Progenitor cell of endocrine pancreas (in vitro differentiated cells): ENCODE measurements at regions not wholly inside any gene's neighbourhood (a gene's known extent, or its start where the extent isn't known, plus 50 kb on each side); places are given as distances from the start of the nearest gene placed in this dataset.

Experiments used
- DNase-seq: peaks from one replicate; pipeline ENCODE4 v3.0.0; 2021; ENCODE audit warnings: low spot score; ENCODE audit not compliant: unreplicated experiment
- H3K27ac Mint-ChIP-seq: 2 replicates; pipeline ENCODE4 v1.8.0; 2021; ENCODE audit warnings: mild to moderate bottlenecking, moderate library complexity, mixed read lengths
- H3K27me3 Mint-ChIP-seq: 2 replicates; pipeline ENCODE4 v1.8.0; 2021; ENCODE audit warnings: mixed read lengths
- H3K36me3 Mint-ChIP-seq: 2 replicates; pipeline ENCODE4 v1.8.0; 2022; ENCODE audit warnings: mixed read lengths; ENCODE audit not compliant: insufficient read depth
- H3K4me1 Mint-ChIP-seq: 2 replicates; pipeline ENCODE4 v1.8.0; 2021; ENCODE audit warnings: low read depth, mixed read lengths
- H3K4me3 Mint-ChIP-seq: 2 replicates; pipeline ENCODE4 v1.8.0; 2021; ENCODE audit warnings: low read depth, mild to moderate bottlenecking, moderate library complexity, mixed read lengths
- H3K9me3 Mint-ChIP-seq: 2 replicates; pipeline ENCODE4 v1.8.0; 2021; ENCODE audit warnings: low read depth, mixed read lengths
- TF ChIP-seq, protein P1 (sequence below): fragments of 200-600 bp; sonication (generic); IDR thresholded peaks from one replicate; pipeline ENCODE4 v1.5.0; 2021; ENCODE audit warnings: antibody characterized with exemption, mild to moderate bottlenecking; ENCODE audit not compliant: unreplicated experiment

DNA sequence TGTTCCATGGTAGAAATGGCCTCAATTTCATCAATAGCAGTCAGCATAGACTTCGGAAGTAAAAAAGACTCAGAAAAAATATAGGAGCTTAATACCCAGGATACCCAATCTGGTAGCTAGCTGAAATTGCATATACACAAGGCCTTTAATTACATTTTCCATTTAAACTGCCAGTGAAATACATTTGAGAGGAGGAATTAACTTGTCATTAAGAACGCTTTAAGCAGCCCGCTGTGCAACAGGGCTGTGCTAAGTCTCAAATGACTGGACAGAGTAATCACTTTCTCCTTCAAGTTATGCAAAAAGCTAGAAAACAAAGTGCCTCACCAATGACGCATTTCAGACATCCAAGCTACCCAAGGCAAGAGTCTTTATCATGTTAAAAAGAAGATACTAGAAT, 558.8 kb downstream of the MBD2 start:
- H3K27ac Mint-ChIP-seq, result no peak overlapping the region
- H3K4me3 Mint-ChIP-seq, result no peak overlapping the region
- no peak for DNase-seq
- no peaks in the 10 kb centered on the region for H3K36me3 Mint-ChIP-seq
- no peaks in the 10 kb centered on the region for H3K27me3 Mint-ChIP-seq
- TF ChIP-seq, protein P1, sequence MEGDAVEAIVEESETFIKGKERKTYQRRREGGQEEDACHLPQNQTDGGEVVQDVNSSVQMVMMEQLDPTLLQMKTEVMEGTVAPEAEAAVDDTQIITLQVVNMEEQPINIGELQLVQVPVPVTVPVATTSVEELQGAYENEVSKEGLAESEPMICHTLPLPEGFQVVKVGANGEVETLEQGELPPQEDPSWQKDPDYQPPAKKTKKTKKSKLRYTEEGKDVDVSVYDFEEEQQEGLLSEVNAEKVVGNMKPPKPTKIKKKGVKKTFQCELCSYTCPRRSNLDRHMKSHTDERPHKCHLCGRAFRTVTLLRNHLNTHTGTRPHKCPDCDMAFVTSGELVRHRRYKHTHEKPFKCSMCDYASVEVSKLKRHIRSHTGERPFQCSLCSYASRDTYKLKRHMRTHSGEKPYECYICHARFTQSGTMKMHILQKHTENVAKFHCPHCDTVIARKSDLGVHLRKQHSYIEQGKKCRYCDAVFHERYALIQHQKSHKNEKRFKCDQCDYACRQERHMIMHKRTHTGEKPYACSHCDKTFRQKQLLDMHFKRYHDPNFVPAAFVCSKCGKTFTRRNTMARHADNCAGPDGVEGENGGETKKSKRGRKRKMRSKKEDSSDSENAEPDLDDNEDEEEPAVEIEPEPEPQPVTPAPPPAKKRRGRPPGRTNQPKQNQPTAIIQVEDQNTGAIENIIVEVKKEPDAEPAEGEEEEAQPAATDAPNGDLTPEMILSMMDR, result no peak
- peaks cover 19% of the 10 kb centered on the region for H3K9me3 Mint-ChIP-seq
- H3K4me1 Mint-ChIP-seq, result no peaks in the 10 kb centered on the region

DNA sequence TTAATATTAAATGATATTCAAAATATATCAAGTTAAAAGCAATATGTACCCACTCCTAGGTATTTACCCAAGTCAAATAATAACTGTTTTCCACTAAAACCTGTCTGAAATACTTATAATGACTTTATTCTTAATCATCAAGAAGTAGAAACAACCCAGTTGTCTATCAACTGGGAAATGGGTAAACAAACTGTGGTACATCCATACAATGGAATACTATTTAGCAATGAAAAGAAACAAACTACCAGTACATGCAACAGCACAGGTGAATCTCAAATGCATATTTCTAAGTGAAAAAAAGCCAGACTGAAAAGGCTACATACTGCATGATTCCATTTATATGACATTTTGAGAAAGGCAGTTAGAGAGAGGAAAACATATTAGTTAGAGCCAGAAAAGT, 559.9 kb downstream of the MBD2 start:
- H3K4me3 Mint-ChIP-seq, result no peak overlapping the region
- H3K4me1 Mint-ChIP-seq, result no peaks in the 10 kb centered on the region
- H3K27me3 Mint-ChIP-seq, result no peaks in the 10 kb centered on the region
- no peaks in the 10 kb centered on the region for H3K36me3 Mint-ChIP-seq
- TF ChIP-seq, protein P1, result no peak
- H3K27ac Mint-ChIP-seq, result no peak overlapping the region
- no peak for DNase-seq
- peaks cover 15% of the 10 kb centered on the region for H3K9me3 Mint-ChIP-seq

DNA sequence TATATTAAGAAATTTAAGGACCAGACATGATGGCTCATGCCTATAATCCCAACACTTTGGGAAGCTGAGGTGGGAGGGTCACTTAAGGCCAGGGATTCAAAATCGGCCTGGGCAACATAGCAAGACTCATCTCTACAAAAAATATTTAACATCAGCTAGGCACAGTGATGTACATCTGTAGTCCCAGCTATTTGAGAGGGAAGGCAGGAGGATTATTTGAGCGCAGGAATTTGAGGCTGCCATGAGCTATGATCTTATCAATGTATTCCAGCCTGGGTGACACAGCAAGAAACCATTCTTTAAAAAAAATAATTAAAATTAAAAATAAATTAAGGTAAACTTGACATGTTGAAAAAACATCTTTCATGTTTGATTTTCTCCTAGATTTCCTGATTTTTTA, 564.2 kb downstream of the MBD2 start:
- no peaks in the 10 kb centered on the region for H3K36me3 Mint-ChIP-seq
- no peak overlapping the region for H3K27ac Mint-ChIP-seq
- H3K4me1 Mint-ChIP-seq, result no peaks in the 10 kb centered on the region
- H3K9me3 Mint-ChIP-seq, result peaks cover 11% of the 10 kb centered on the region
- H3K27me3 Mint-ChIP-seq, result no peaks in the 10 kb centered on the region
- TF ChIP-seq, protein P1, result no peak
- no peak for DNase-seq
- no peak overlapping the region for H3K4me3 Mint-ChIP-seq

DNA sequence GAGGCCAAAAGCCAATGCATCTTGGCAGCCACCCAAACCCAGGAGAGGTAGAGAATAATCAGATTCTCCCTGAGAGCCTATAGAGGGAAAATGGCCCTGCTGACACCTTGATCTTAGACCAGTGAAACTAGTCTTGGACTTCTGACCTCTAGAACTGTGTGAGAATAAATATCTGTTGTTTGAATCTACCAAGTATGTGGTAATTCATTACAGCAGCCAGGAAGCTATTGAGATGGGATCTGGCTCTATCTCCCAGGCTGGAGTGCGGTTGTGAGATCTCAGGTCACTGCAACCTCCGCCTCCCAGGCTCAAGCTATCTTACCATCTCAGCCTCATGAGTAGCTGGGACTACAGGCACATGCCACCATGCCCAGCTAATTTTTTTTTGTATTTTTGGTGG, 567.2 kb downstream of the MBD2 start:
- Mint-ChIP-seq H3K4me1 (no peaks in the 10 kb centered on the region), H3K9me3 (no peaks in the 10 kb centered on the region), H3K27me3 (no peaks in the 10 kb centered on the region), H3K27ac (no peak overlapping the region), H3K4me3 (no peak overlapping the region), H3K36me3 (no peaks in the 10 kb centered on the region)
- no peak for DNase-seq
- TF ChIP-seq, protein P1, result no peak

DNA sequence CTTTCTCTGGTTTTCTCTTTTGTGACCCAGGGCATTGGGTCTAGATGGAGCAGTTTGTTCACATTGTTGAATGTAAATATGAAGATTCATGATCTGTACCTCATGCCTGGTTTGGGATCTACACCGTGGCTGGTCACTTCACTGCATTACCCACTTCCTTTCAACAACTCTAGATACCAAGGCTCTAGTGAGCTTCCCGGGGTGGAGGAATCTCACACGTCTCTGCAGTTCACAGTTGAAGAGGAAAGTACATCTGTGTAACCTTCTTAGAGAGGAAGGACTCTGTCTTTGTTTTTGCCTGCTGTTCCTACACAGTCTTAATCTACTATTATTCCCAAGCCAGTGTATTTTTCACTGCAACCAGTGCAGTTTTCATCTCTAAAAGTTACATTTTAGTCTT, 574.8 kb downstream of the MBD2 start:
- no peak for DNase-seq
- Mint-ChIP-seq H3K27me3 (no peaks in the 10 kb centered on the region), H3K27ac (no peak overlapping the region), H3K9me3 (no peaks in the 10 kb centered on the region), H3K4me1 (no peaks in the 10 kb centered on the region), H3K4me3 (no peak overlapping the region), H3K36me3 (no peaks in the 10 kb centered on the region)
- TF ChIP-seq, protein P1, result no peak
